H9 (cell line): ENCODE measurements at regions not wholly inside any gene's neighbourhood (a gene's known extent, or its start where the extent isn't known, plus 50 kb on each side); places are given as distances from the start of the nearest gene placed in this dataset.

Experiments
- DNase-seq: peaks from one replicate; pipeline ENCODE4 v3.0.0-alpha.2; 2017
- H2AFZ ChIP-seq: one replicate; pipeline ENCODE4 v1.6.1; 2013; ENCODE audit warnings: mild to moderate bottlenecking, low read length, control low read depth, moderate library complexity
- H2AK5ac ChIP-seq: 2 replicates; pipeline ENCODE4 v1.6.1; 2013; ENCODE audit warnings: low read length, control low read depth, mixed read lengths; ENCODE audit not compliant: insufficient read length
- H2BK120ac ChIP-seq: one replicate; pipeline ENCODE4 v1.6.1; 2013; ENCODE audit warnings: low read depth, mild to moderate bottlenecking, low read length, control low read depth, inconsistent platforms; ENCODE audit not compliant: poor library complexity, severe bottlenecking
- H2BK12ac ChIP-seq: 2 replicates; pipeline ENCODE4 v1.6.1; 2013; ENCODE audit warnings: low read length, control low read depth, mixed read lengths, low read depth; ENCODE audit not compliant: insufficient read length
- H2BK15ac ChIP-seq: 2 replicates; pipeline ENCODE4 v1.6.1; 2013; ENCODE audit warnings: low read depth, low read length, control low read depth
- H2BK20ac ChIP-seq: one replicate; pipeline ENCODE4 v1.6.1; 2013; ENCODE audit warnings: low read depth, mild to moderate bottlenecking, low read length, control low read depth, inconsistent platforms; ENCODE audit not compliant: poor library complexity, severe bottlenecking
- H2BK5ac ChIP-seq: 2 replicates; pipeline ENCODE4 v1.6.1; 2013; ENCODE audit warnings: low read length, control low read depth, mixed read lengths; ENCODE audit not compliant: insufficient read length
- H3K14ac ChIP-seq: 2 replicates; pipeline ENCODE4 v1.6.1; 2013; ENCODE audit warnings: low read length, control low read depth; ENCODE audit not compliant: insufficient read depth
- H3K18ac ChIP-seq: 2 replicates; pipeline ENCODE4 v1.6.1; 2013; ENCODE audit warnings: low read depth, mild to moderate bottlenecking, mixed read lengths, low read length, control low read depth; ENCODE audit not compliant: insufficient read length
- H3K23ac ChIP-seq: 2 replicates; pipeline ENCODE4 v1.6.1; 2013; ENCODE audit warnings: low read length, control low read depth, mixed read lengths, low read depth; ENCODE audit not compliant: insufficient read length
- H3K23me2 ChIP-seq: 2 replicates; pipeline ENCODE4 v1.6.1; 2013; ENCODE audit warnings: low read depth, mild to moderate bottlenecking, mixed read lengths, low read length, control low read depth; ENCODE audit not compliant: insufficient read length, poor library complexity, severe bottlenecking
- H3K27ac ChIP-seq: 2 replicates; pipeline ENCODE4 v1.5.1; 2013; ENCODE audit warnings: low read length, control low read depth, mixed read lengths, low read depth; ENCODE audit not compliant: insufficient read length
- H3K27me3 ChIP-seq: 2 replicates; pipeline ENCODE4 v1.6.1; 2013; ENCODE audit warnings: low read length, control low read depth, inconsistent platforms; ENCODE audit not compliant: insufficient read depth
- H3K4ac ChIP-seq: 2 replicates; pipeline ENCODE4 v1.6.1; 2013; ENCODE audit warnings: low read depth, mild to moderate bottlenecking, control low read depth, inconsistent platforms, low read length, moderate library complexity
- H3K4me1 ChIP-seq: 2 replicates; pipeline ENCODE4 v1.6.1; 2013; ENCODE audit warnings: low read length, control low read depth, inconsistent platforms; ENCODE audit not compliant: insufficient read depth
- H3K4me2 ChIP-seq: 2 replicates; pipeline ENCODE4 v1.6.1; 2013; ENCODE audit warnings: low read length, control low read depth, mixed read lengths; ENCODE audit not compliant: insufficient read length, insufficient read depth
- H3K56ac ChIP-seq: 2 replicates; pipeline ENCODE4 v1.6.1; 2013; ENCODE audit warnings: low read depth, mild to moderate bottlenecking, mixed read lengths, low read length, control low read depth; ENCODE audit not compliant: insufficient read length
- H3K79me1 ChIP-seq: 2 replicates; pipeline ENCODE4 v1.6.1; 2013; ENCODE audit warnings: low read depth, mild to moderate bottlenecking, moderate library complexity, low read length, control low read depth, inconsistent platforms; ENCODE audit not compliant: insufficient read depth, poor library complexity, severe bottlenecking
- H3K79me2 ChIP-seq: 2 replicates; pipeline ENCODE4 v1.6.1; 2013; ENCODE audit warnings: low read length, control low read depth, inconsistent platforms; ENCODE audit not compliant: insufficient read depth
- H3K9ac ChIP-seq: 2 replicates; pipeline ENCODE4 v1.6.1; 2013; ENCODE audit warnings: low read length, control low read depth, mixed read lengths; ENCODE audit not compliant: insufficient read length; ENCODE audit errors: extremely low read depth
- H3K9me3 ChIP-seq: one replicate; pipeline ENCODE4 v1.6.1; 2013; ENCODE audit warnings: low read depth, low read length, inconsistent platforms; ENCODE audit not compliant: control insufficient read depth
- H3T11ph ChIP-seq: one replicate; pipeline ENCODE4 v1.6.1; 2013; ENCODE audit warnings: mild to moderate bottlenecking, low read length, control low read depth, inconsistent platforms
- H4K20me1 ChIP-seq: one replicate; pipeline ENCODE4 v1.6.1; 2013; ENCODE audit not compliant: control insufficient read depth, insufficient read length, insufficient read depth
- H4K5ac ChIP-seq: 2 replicates; pipeline ENCODE4 v1.6.1; 2013; ENCODE audit warnings: low read depth, mild to moderate bottlenecking, mixed read lengths, low read length, control low read depth; ENCODE audit not compliant: insufficient read length
- H4K8ac ChIP-seq: replicated peaks from 2 replicates; pipeline ENCODE4 v1.6.1; 2013; ENCODE audit warnings: low read length, control low read depth, mixed read lengths, low read depth; ENCODE audit not compliant: insufficient read length
- H4K91ac ChIP-seq: 2 replicates; pipeline ENCODE4 v1.6.1; 2013; ENCODE audit warnings: low read depth, mild to moderate bottlenecking, moderate library complexity, mixed read lengths, low read length, control low read depth; ENCODE audit not compliant: insufficient read length
- H3K27ac Mint-ChIP-seq, 3 experiments: 2 replicates in 2 of 3; 3 replicates in 1 of 3; pipeline ENCODE4 v1.8.0; 2020 to 2021; ENCODE audit warnings: mixed read lengths in 3 of 3, mild to moderate bottlenecking in 1 of 3, moderate library complexity in 1 of 3
- H3K27me3 Mint-ChIP-seq: 2 replicates; pipeline ENCODE4 v1.8.0; 2021; ENCODE audit warnings: low read depth, mild to moderate bottlenecking, moderate library complexity, mixed read lengths
- H3K36me3 Mint-ChIP-seq, 3 experiments: 2 replicates in 2 of 3; 3 replicates in 1 of 3; pipeline ENCODE4 v1.8.0; 2020 to 2021; ENCODE audit warnings: low read depth in 3 of 3, mixed read lengths in 3 of 3; ENCODE audit not compliant: insufficient read depth in 1 of 3
- H3K4me1 Mint-ChIP-seq, 2 experiments: 2 replicates each; pipeline ENCODE4 v1.8.0; 2020; ENCODE audit warnings: mixed read lengths in 2 of 2
- H3K4me3 Mint-ChIP-seq, 2 experiments: 2 replicates in 1 of 2; 3 replicates in 1 of 2; pipeline ENCODE4 v1.8.0; 2020 to 2021; ENCODE audit warnings: mild to moderate bottlenecking in 2 of 2, mixed read lengths in 2 of 2, moderate library complexity in 1 of 2
- H3K9me3 Mint-ChIP-seq, 2 experiments: 2 replicates in 1 of 2; 3 replicates in 1 of 2; pipeline ENCODE4 v1.8.0; 2020; ENCODE audit warnings: mild to moderate bottlenecking in 2 of 2, mixed read lengths in 2 of 2, moderate library complexity in 1 of 2
- WGBS: extraction: QIAGEN DNeasy Blood & Tissue Kit; methylation state at CpG from one replicate; pipeline ENCODE4 v1.1.7; 2013; ENCODE audit warnings: missing lambda C conversion rate, low lambda C conversion rate, mixed read lengths; ENCODE audit not compliant: insufficient read length; ENCODE audit errors: extremely low coverage; 5-methylcytosine and 5-hydroxymethylcytosine counted together
- TF ChIP-seq, protein P1 (sequence below): fragments of 200-600 bp; sonication (generic); conservative IDR thresholded peaks from 3 replicates; pipeline ENCODE4 v1.8.0; 2021; ENCODE audit warnings: antibody characterized with exemption, mild to moderate bottlenecking

DNA sequence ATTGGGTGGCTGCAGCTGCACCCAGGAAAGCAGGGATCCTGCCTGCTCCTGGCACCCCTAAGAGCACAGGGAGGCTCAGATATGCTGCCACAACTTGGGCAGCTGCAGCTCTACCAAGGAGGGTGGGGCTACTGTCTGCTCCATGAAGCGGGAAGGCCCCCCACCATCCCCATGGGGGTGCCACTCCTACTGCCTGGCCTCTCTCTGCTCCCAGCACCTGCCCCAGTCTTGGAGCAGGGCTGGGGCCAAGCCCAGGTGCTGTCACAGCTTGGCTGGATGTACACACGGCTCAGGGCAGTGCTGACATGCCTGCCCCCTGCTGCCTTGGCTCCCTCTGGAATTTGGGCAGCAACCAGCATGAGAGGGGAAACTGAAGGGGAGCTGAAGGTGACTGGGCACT is 214.7 kb upstream of the PLPPR1 start:
- H2BK5ac ChIP-seq, result no peak overlapping the region

More for the DNA sequence above, 214.7 kb upstream of the PLPPR1 start:
- Histone ChIP-seq H3K79me1 (no peaks in the 10 kb centered on the region), H3K4me2 (no peak overlapping the region), H2BK12ac (no peak overlapping the region), H3K9ac (no peak overlapping the region), H4K20me1 (no peaks in the 10 kb centered on the region), H3K4me1 (no peaks in the 10 kb centered on the region), H2AFZ (no peak overlapping the region), H4K91ac (no peak overlapping the region), H3K27me3 (no peaks in the 10 kb centered on the region), H2BK20ac (no peak overlapping the region), H2AK5ac (no peak overlapping the region), H3K23me2 (no peaks in the 10 kb centered on the region), H3T11ph (no peak overlapping the region), H2BK15ac (no peak overlapping the region), H4K5ac (no peak overlapping the region), H3K23ac (no peak overlapping the region), H3K14ac (no peak overlapping the region), H3K27ac (no peak overlapping the region), H2BK120ac (no peak overlapping the region), H3K18ac (no peak overlapping the region), H3K56ac (no peak overlapping the region), H4K8ac (no peak overlapping the region), H3K4ac (no peak overlapping the region), H3K9me3 (no peaks in the 10 kb centered on the region), H3K79me2 (no peaks in the 10 kb centered on the region)
- TF ChIP-seq, protein P1, sequence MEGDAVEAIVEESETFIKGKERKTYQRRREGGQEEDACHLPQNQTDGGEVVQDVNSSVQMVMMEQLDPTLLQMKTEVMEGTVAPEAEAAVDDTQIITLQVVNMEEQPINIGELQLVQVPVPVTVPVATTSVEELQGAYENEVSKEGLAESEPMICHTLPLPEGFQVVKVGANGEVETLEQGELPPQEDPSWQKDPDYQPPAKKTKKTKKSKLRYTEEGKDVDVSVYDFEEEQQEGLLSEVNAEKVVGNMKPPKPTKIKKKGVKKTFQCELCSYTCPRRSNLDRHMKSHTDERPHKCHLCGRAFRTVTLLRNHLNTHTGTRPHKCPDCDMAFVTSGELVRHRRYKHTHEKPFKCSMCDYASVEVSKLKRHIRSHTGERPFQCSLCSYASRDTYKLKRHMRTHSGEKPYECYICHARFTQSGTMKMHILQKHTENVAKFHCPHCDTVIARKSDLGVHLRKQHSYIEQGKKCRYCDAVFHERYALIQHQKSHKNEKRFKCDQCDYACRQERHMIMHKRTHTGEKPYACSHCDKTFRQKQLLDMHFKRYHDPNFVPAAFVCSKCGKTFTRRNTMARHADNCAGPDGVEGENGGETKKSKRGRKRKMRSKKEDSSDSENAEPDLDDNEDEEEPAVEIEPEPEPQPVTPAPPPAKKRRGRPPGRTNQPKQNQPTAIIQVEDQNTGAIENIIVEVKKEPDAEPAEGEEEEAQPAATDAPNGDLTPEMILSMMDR, result no peak
- DNase-seq, result no peak
- no CpG with 5 or more reads among the region's 2 CpGs for WGBS
- H3K4me3 Mint-ChIP-seq, result no peak overlapping the region
- peaks cover 2 to 14% (median 8%) of the 10 kb centered on the region in 3 experiments for H3K36me3 Mint-ChIP-seq
- H3K27me3 Mint-ChIP-seq, result peaks cover 1% of the 10 kb centered on the region; the same call in 1 of the 2 replicates
- peaks cover 15 to 20% of the 10 kb centered on the region in 2 experiments for H3K9me3 Mint-ChIP-seq
- H3K4me1 Mint-ChIP-seq, result no peaks in the 10 kb centered on the region
- H3K27ac Mint-ChIP-seq, result no peak overlapping the region
